ENCODE measurements at regions not wholly inside any gene's neighbourhood (a gene's known extent, or its start where the extent isn't known, plus 50 kb on each side); places are given as distances from the start of the nearest gene placed in this dataset.

- ChIA-PET CTCF (ENCODE audit: unreplicated experiment) (no interaction called here), POLR2A (no interaction called here)
- no peaks in the 10 kb centered on the region for H4K20me1 ChIP-seq (ENCODE audit: insufficient read depth, low read length)
- H3K9me3 ChIP-seq (ENCODE audit: low read length), result no peaks in the 10 kb centered on the region
- no peak overlapping the region for H3K4me3 ChIP-seq (ENCODE audit: low read depth, low read length, poor library complexity, severe bottlenecking)
- H2AFZ ChIP-seq (ENCODE audit: low read length), result no peak overlapping the region
- intact Hi-C loops (cut with micrococcal nuclease; ENCODE audit: unreplicated experiment), result no loop called here
- no TSS peak for BruUV-seq (replicated peaks)
- TF ChIP-seq, protein P1, sequence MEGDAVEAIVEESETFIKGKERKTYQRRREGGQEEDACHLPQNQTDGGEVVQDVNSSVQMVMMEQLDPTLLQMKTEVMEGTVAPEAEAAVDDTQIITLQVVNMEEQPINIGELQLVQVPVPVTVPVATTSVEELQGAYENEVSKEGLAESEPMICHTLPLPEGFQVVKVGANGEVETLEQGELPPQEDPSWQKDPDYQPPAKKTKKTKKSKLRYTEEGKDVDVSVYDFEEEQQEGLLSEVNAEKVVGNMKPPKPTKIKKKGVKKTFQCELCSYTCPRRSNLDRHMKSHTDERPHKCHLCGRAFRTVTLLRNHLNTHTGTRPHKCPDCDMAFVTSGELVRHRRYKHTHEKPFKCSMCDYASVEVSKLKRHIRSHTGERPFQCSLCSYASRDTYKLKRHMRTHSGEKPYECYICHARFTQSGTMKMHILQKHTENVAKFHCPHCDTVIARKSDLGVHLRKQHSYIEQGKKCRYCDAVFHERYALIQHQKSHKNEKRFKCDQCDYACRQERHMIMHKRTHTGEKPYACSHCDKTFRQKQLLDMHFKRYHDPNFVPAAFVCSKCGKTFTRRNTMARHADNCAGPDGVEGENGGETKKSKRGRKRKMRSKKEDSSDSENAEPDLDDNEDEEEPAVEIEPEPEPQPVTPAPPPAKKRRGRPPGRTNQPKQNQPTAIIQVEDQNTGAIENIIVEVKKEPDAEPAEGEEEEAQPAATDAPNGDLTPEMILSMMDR (conservative IDR thresholded peaks at IDR 0.05; ENCODE audit: low read length), result no peak
- no peak for TF ChIP-seq EZH2phosphoT487 (IDR thresholded peaks at IDR 0.05; ENCODE audit: borderline replicate concordance, low read depth, low read length)
- no peaks in the 10 kb centered on the region for H3K79me2 ChIP-seq (ENCODE audit: insufficient read depth, low read depth, low read length)
- H3K27ac ChIP-seq (ENCODE audit: low read depth, low read length, poor library complexity, severe bottlenecking), result no peak overlapping the region
- no peaks in the 10 kb centered on the region for H3K36me3 ChIP-seq (ENCODE audit: insufficient read depth, low read length)
- DNase-seq (ENCODE audit: low spot score), result no peak
- H3K9me2 ChIP-seq (ENCODE audit: insufficient read depth, low read length), result no peaks in the 10 kb centered on the region
- H3K4me1 ChIP-seq (ENCODE audit: insufficient read depth, low read length, poor library complexity, severe bottlenecking), result no peaks in the 10 kb centered on the region
- H3K4me2 ChIP-seq (ENCODE audit: low read length), result no peak overlapping the region
Observed at GRCh38 chr19:30719189-30719998, 347.2 kb downstream of the ZNF536 start.

- no peaks in the 10 kb centered on the region for H3K9me3 ChIP-seq (ENCODE audit: low read length)
- no peak overlapping the region for H3K4me3 ChIP-seq (ENCODE audit: low read depth, low read length, poor library complexity, severe bottlenecking)
- ChIA-PET CTCF (ENCODE audit: unreplicated experiment) (no interaction called here), POLR2A (no interaction called here)
- no peak overlapping the region for H3K27ac ChIP-seq (ENCODE audit: low read depth, low read length, poor library complexity, severe bottlenecking)
- no TSS peak for BruUV-seq (replicated peaks)
- no peaks in the 10 kb centered on the region for H3K4me1 ChIP-seq (ENCODE audit: insufficient read depth, low read length, poor library complexity, severe bottlenecking)
- no peak for DNase-seq (ENCODE audit: low spot score)
- H3K4me2 ChIP-seq (ENCODE audit: low read length), result no peak overlapping the region
- no peaks in the 10 kb centered on the region for H3K9me2 ChIP-seq (ENCODE audit: insufficient read depth, low read length)
- intact Hi-C loops (cut with micrococcal nuclease; ENCODE audit: unreplicated experiment), result no loop called here
- H4K20me1 ChIP-seq (ENCODE audit: insufficient read depth, low read length), result no peaks in the 10 kb centered on the region
- H3K79me2 ChIP-seq (ENCODE audit: insufficient read depth, low read depth, low read length), result no peaks in the 10 kb centered on the region
- H3K36me3 ChIP-seq (ENCODE audit: insufficient read depth, low read length), result no peaks in the 10 kb centered on the region
- no peak overlapping the region for H2AFZ ChIP-seq (ENCODE audit: low read length)
- TF ChIP-seq, protein P1 (conservative IDR thresholded peaks at IDR 0.05; ENCODE audit: low read length), result no peak
- TF ChIP-seq EZH2phosphoT487 (IDR thresholded peaks at IDR 0.05; ENCODE audit: borderline replicate concordance, low read depth, low read length), result no peak
Observed at GRCh38 chr19:30718707-30719106, 346.5 kb downstream of the ZNF536 start.

- Histone ChIP-seq H2AFZ (ENCODE audit: low read length) (no peak overlapping the region), H3K4me1 (ENCODE audit: insufficient read depth, low read length, poor library complexity, severe bottlenecking) (no peaks in the 10 kb centered on the region), H3K27ac (ENCODE audit: low read depth, low read length, poor library complexity, severe bottlenecking) (no peak overlapping the region), H3K36me3 (ENCODE audit: insufficient read depth, low read length) (no peaks in the 10 kb centered on the region), H3K9me2 (ENCODE audit: insufficient read depth, low read length) (no peaks in the 10 kb centered on the region), H3K9me3 (ENCODE audit: low read length) (no peaks in the 10 kb centered on the region), H3K4me3 (ENCODE audit: low read depth, low read length, poor library complexity, severe bottlenecking) (no peak overlapping the region), H3K4me2 (ENCODE audit: low read length) (no peak overlapping the region), H4K20me1 (ENCODE audit: insufficient read depth, low read length) (no peaks in the 10 kb centered on the region), H3K79me2 (ENCODE audit: insufficient read depth, low read depth, low read length) (no peaks in the 10 kb centered on the region)
- CTCF ChIA-PET (ENCODE audit: unreplicated experiment), result no interaction called here
- TF ChIP-seq, protein P1 (conservative IDR thresholded peaks at IDR 0.05; ENCODE audit: low read length), result no peak
- no peak for TF ChIP-seq EZH2phosphoT487 (IDR thresholded peaks at IDR 0.05; ENCODE audit: borderline replicate concordance, low read depth, low read length)
- no TSS peak for BruUV-seq (replicated peaks)
- DNase-seq (ENCODE audit: low spot score), result no peak
- intact Hi-C loops (cut with micrococcal nuclease; ENCODE audit: unreplicated experiment), result no loop called here
- POLR2A ChIA-PET, result no interaction called here
Observed at GRCh38 chr19:30718014-30718413, 345.8 kb downstream of the ZNF536 start.
